Stomach (tissue), 4 donors: ENCODE measurements at regions not wholly inside any gene's neighbourhood (a gene's known extent, or its start where the extent isn't known, plus 50 kb on each side); places are given as distances from the start of the nearest gene placed in this dataset.
A peak's percentile ranks its signal among the peaks of the same experiment; 100 is the strongest.

Experiments
- EP300 ChIP-seq: sonication (generic); formaldehyde crosslinking; IDR thresholded peaks from one replicate; pipeline ENCODE4 v1.6.1; 2017; ENCODE audit warnings: antibody characterized with exemption
- POLR2A ChIP-seq, 4 donors: fragments of 450-650 bp; IDR thresholded peaks; one replicate each; pipeline ENCODE4 v1.6.1; 2016; ENCODE audit warnings: antibody characterized with exemption in 4 of 4, control low read depth in 2 of 4, mild to moderate bottlenecking in 1 of 4, moderate library complexity in 1 of 4
- POLR2AphosphoS5 ChIP-seq, 3 donors: sonication (generic); formaldehyde crosslinking; IDR thresholded peaks; one replicate each; pipeline ENCODE4 v1.6.1; 2016; ENCODE audit warnings: antibody characterized with exemption in 3 of 3
- TF ChIP-seq, protein P1 (sequence below), 7 experiments: fragments of 450-650 bp in 4 of 7; fragments of 200-600 bp in 3 of 7; sonication (generic) in 3 of 7; IDR thresholded peaks; one replicate each; pipeline ENCODE4 v1.5.1; 2016 to 2019; ENCODE audit warnings: antibody characterized with exemption in 7 of 7, control low read depth in 2 of 7, mild to moderate bottlenecking in 1 of 7

DNA sequence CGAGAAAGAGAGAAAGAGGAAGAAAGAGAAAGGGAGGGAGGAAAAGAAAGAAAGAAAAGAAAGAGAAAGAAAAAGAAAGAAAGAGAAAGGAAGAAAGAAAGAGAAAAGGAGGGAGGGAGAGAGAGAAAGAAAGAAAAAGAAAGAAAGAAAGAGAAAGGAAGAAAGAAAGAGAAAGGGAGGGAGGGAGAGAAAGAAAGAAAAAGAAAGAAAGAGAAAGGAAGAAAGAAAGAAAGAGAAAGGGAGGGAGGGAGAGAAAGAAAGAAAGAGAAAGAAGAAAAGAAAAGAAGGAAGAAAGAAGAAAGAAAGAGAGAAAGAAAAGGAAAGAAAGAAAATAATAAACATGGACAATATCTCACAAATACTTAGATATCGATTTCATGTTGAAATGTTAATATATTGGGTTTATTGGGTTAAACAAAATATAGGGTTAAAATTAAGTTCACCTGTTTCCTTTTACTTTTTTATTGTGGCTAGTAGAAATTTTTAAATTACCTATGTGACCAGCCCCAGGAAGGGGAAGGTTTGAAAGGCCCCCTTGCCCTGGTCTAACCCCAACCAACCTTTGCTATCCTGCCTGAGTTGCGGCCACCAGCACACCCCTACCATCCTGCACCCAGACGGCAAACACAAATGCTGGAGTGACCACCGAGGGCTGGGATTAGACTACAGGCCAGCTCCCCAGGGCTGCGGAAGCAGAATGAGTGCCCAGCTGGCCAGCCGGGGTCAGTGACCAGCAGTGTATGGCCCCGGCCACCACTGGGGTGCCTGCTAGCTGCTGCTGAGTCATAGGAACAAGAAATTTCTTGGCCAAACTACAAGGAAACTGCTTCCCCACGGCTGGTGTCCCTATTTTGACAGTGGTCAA lies 81.0 kb upstream of the FGF3 start:
- TF ChIP-seq, protein P1, sequence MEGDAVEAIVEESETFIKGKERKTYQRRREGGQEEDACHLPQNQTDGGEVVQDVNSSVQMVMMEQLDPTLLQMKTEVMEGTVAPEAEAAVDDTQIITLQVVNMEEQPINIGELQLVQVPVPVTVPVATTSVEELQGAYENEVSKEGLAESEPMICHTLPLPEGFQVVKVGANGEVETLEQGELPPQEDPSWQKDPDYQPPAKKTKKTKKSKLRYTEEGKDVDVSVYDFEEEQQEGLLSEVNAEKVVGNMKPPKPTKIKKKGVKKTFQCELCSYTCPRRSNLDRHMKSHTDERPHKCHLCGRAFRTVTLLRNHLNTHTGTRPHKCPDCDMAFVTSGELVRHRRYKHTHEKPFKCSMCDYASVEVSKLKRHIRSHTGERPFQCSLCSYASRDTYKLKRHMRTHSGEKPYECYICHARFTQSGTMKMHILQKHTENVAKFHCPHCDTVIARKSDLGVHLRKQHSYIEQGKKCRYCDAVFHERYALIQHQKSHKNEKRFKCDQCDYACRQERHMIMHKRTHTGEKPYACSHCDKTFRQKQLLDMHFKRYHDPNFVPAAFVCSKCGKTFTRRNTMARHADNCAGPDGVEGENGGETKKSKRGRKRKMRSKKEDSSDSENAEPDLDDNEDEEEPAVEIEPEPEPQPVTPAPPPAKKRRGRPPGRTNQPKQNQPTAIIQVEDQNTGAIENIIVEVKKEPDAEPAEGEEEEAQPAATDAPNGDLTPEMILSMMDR (IDR thresholded peaks at IDR 0.05) = no peak
- no peak for TF ChIP-seq POLR2A (IDR thresholded peaks at IDR 0.05)
- TF ChIP-seq POLR2AphosphoS5 (IDR thresholded peaks at IDR 0.05) = peak in 1 of 3 donors; percentile 34
- no peak for TF ChIP-seq EP300
